Esophagus muscularis mucosa (tissue), 4 donors: ENCODE measurements at regions not wholly inside any gene's neighbourhood (a gene's known extent, or its start where the extent isn't known, plus 50 kb on each side); places are given as distances from the start of the nearest gene placed in this dataset.

Experiments used
- DNase-seq: peaks from one replicate; pipeline ENCODE4 v3.0.0-alpha.2; 2017; ENCODE audit errors: extremely low spot score
- H3K27ac ChIP-seq, 4 donors: fragments of 200-600 bp; sonication (generic); replicated peaks in 1 of 4; 1 replicate in 3 of 4; 2 replicates in 1 of 4; pipeline ENCODE4 v1.5.1; 2016 to 2019; ENCODE audit warnings: mild to moderate bottlenecking in 1 of 4
- H3K27me3 ChIP-seq, 4 donors: fragments of 200-600 bp; sonication (generic); one replicate each; pipeline versions ENCODE4 v1.5.1 to v1.6.0; 2016 to 2019
- H3K36me3 ChIP-seq, 4 donors: fragments of 200-600 bp; sonication (generic); one replicate each; pipeline ENCODE4 v1.5.1; 2016 to 2019
- H3K4me1 ChIP-seq, 4 donors: fragments of 200-600 bp; sonication (generic); one replicate each; pipeline ENCODE4 v1.5.1; 2016 to 2019
- H3K4me3 ChIP-seq, 4 donors: fragments of 200-600 bp; sonication (generic); 1 replicate in 2 of 4; 2 replicates in 2 of 4; pipeline ENCODE4 v1.5.1; 2016 to 2019; ENCODE audit warnings: mild to moderate bottlenecking in 4 of 4, moderate library complexity in 1 of 4
- H3K9me3 ChIP-seq, 4 donors: fragments of 200-600 bp; sonication (generic); 1 replicate in 3 of 4; 2 replicates in 1 of 4; pipeline ENCODE4 v1.5.1; 2016 to 2019
- EP300 ChIP-seq: sonication (generic); formaldehyde crosslinking; IDR thresholded peaks from one replicate; pipeline ENCODE4 v1.6.1; 2017; ENCODE audit warnings: antibody characterized with exemption
- POLR2A ChIP-seq: fragments of 450-650 bp; IDR thresholded peaks from one replicate; pipeline ENCODE4 v1.6.1; 2017; ENCODE audit warnings: antibody characterized with exemption, moderate library complexity, mild to moderate bottlenecking, low read depth
- POLR2AphosphoS5 ChIP-seq, 2 donors: sonication (generic); formaldehyde crosslinking; IDR thresholded peaks; one replicate each; pipeline ENCODE4 v1.6.1; 2017; ENCODE audit warnings: antibody characterized with exemption in 2 of 2
- WGBS: methylation state at CpG from one replicate; pipeline ENCODE4 v1.1.5; 2018; 5-methylcytosine and 5-hydroxymethylcytosine counted together
- intact Hi-C: fragments of 100-400 bp; cut with DNase I; formaldehyde crosslinking; loops from one replicate; pipeline ENCODE4 v1.15.1; 2023
- TF ChIP-seq, protein P1 (sequence below), 3 experiments: fragments of 200-600 bp in 2 of 3; fragments of 450-650 bp in 1 of 3; sonication (generic) in 2 of 3; IDR thresholded peaks; one replicate each; pipeline ENCODE4 v1.5.1; 2017 to 2019; ENCODE audit warnings: antibody characterized with exemption in 3 of 3, mild to moderate bottlenecking in 2 of 3, moderate library complexity in 1 of 3

DNA sequence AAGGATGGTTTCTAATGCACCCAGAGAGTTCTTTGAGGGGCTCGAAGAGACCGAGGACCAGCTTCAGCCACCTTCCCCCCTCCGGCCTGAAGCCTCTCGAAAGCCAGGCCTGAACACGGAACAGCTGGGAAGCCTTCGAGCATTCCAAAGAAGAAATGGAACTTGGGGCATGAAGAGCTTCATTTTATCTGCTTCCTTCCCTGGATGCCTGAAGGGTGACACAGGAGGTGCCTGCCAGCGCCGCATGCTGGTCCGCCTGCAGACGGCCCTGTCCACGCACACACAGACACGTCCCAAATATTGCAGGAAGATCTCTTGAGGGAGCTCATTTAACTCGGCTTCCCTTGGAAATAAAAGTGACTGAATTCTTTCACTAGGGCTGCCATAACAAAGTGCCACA is 73.7 kb downstream of the TOMM20 start:
- intact Hi-C loops = loop anchor here (10.0 kb wide), 1 partner anchor 310 kb away; no protein-coding TSS in a partner anchor
- Histone ChIP-seq H3K27me3 (no peaks in the 10 kb centered on the region), H3K4me3 (no peak overlapping the region), H3K4me1 (peaks cover 0 to 11% (median 6%) of the 10 kb centered on the region in 4 donors), H3K27ac (no peak overlapping the region), H3K9me3 (no peaks in the 10 kb centered on the region), H3K36me3 (no peaks in the 10 kb centered on the region)
- DNase-seq = no peak
- 98% methylated on average over 13 of the region's 13 CpGs for WGBS
- TF ChIP-seq, protein P1, sequence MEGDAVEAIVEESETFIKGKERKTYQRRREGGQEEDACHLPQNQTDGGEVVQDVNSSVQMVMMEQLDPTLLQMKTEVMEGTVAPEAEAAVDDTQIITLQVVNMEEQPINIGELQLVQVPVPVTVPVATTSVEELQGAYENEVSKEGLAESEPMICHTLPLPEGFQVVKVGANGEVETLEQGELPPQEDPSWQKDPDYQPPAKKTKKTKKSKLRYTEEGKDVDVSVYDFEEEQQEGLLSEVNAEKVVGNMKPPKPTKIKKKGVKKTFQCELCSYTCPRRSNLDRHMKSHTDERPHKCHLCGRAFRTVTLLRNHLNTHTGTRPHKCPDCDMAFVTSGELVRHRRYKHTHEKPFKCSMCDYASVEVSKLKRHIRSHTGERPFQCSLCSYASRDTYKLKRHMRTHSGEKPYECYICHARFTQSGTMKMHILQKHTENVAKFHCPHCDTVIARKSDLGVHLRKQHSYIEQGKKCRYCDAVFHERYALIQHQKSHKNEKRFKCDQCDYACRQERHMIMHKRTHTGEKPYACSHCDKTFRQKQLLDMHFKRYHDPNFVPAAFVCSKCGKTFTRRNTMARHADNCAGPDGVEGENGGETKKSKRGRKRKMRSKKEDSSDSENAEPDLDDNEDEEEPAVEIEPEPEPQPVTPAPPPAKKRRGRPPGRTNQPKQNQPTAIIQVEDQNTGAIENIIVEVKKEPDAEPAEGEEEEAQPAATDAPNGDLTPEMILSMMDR (IDR thresholded peaks at IDR 0.05) = no peak
- TF ChIP-seq POLR2A (no peak), EP300 (no peak), POLR2AphosphoS5 (IDR thresholded peaks at IDR 0.05) (no peak)

DNA sequence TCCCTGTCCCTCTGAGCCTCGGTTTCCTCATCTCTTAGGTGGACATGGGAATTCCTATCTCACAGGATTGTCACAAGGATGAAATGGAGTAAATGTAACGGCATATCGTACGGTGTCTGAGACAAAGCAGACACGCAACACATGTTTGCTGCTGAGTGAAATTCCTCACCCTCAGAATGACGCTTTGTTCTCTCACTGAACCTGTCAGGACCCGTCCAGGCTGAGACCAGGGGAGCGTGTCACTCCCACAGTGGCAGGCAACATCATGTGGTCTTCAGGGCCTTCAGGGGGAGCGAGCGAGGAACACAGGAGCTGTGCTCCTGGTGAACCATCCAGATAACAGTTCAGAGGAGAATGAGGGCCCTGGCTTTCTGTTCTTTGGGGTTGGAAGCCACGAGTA is 74.2 kb downstream of the TOMM20 start:
- peaks cover 0 to 13% (median 7%) of the 10 kb centered on the region in 4 donors for H3K4me1 ChIP-seq
- no peak overlapping the region for H3K4me3 ChIP-seq
- H3K36me3 ChIP-seq = no peaks in the 10 kb centered on the region
- 95% methylated on average over 10 of the region's 11 CpGs for WGBS
- H3K27me3 ChIP-seq = no peaks in the 10 kb centered on the region
- TF ChIP-seq, protein P1 (IDR thresholded peaks at IDR 0.05) = no peak
- TF ChIP-seq EP300 (no peak), POLR2AphosphoS5 (IDR thresholded peaks at IDR 0.05) (no peak), POLR2A (no peak)
- H3K27ac ChIP-seq = no peak overlapping the region
- intact Hi-C loops = loop anchor here (10.0 kb wide), 1 partner anchor 310 kb away; no protein-coding TSS in a partner anchor
- no peak for DNase-seq
- no peaks in the 10 kb centered on the region for H3K9me3 ChIP-seq

- intact Hi-C loops = loop anchor here (10.0 kb wide), 1 partner anchor 308 kb away; no protein-coding TSS in a partner anchor
- H3K9me3 ChIP-seq = no peaks in the 10 kb centered on the region
- DNase-seq = no peak
- no peak overlapping the region for H3K4me3 ChIP-seq
- TF ChIP-seq, protein P1 (IDR thresholded peaks at IDR 0.05) = no peak
- TF ChIP-seq POLR2AphosphoS5 (IDR thresholded peaks at IDR 0.05) (no peak), POLR2A (no peak), EP300 (no peak)
- H3K27ac ChIP-seq = no peak overlapping the region
- no peaks in the 10 kb centered on the region for H3K36me3 ChIP-seq
- H3K27me3 ChIP-seq = no peaks in the 10 kb centered on the region
- peaks cover 13 to 34% (median 28%) of the 10 kb centered on the region in 4 donors for H3K4me1 ChIP-seq
- WGBS = 89% methylated on average over 11 of the region's 12 CpGs
Measured at GRCh38 chr1:235052067-235053008, 76.3 kb downstream of the TOMM20 start.

GRCh38 chr1:235051521-235051920 is 77.1 kb downstream of the TOMM20 start:
- no peak overlapping the region for H3K27ac ChIP-seq
- no peaks in the 10 kb centered on the region for H3K9me3 ChIP-seq
- no peaks in the 10 kb centered on the region for H3K36me3 ChIP-seq
- H3K27me3 ChIP-seq = no peaks in the 10 kb centered on the region
- no peak for DNase-seq
- peaks cover 21 to 42% (median 35%) of the 10 kb centered on the region in 4 donors for H3K4me1 ChIP-seq
- no peak overlapping the region for H3K4me3 ChIP-seq
- intact Hi-C loops = loop anchor here (10.0 kb wide), 1 partner anchor 307 kb away; no protein-coding TSS in a partner anchor
- TF ChIP-seq POLR2A = no peak
- TF ChIP-seq EP300 = no peak
- TF ChIP-seq POLR2AphosphoS5 (IDR thresholded peaks at IDR 0.05) = no peak
- TF ChIP-seq, protein P1 (IDR thresholded peaks at IDR 0.05) = no peak
- WGBS = 43% methylated on average over 3 of the region's 3 CpGs
